ENCODE measurements at regions not wholly inside any gene's neighbourhood (a gene's known extent, or its start where the extent isn't known, plus 50 kb on each side); places are given as distances from the start of the nearest gene placed in this dataset.

DNA sequence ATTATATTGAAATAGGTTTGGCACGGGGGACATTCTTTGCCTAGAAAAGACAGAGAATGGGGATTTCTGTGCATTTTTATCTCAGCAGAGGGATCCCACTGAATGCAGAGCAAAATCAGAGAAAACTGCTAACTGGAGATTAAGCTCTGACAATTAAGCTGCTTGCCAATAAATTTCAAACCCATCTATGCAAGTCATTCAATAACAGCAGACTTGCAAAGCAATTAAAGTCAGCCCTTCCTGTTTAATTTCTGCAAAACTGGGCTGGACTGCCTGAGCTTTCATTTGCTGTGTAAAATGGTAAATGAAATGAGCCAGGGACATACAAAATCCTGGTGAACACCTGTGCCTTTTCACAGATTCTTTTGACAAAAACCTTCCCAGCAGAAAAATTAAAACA lies 1273.9 kb upstream of the CNTN5 start:
- TF ChIP-seq, protein P1, sequence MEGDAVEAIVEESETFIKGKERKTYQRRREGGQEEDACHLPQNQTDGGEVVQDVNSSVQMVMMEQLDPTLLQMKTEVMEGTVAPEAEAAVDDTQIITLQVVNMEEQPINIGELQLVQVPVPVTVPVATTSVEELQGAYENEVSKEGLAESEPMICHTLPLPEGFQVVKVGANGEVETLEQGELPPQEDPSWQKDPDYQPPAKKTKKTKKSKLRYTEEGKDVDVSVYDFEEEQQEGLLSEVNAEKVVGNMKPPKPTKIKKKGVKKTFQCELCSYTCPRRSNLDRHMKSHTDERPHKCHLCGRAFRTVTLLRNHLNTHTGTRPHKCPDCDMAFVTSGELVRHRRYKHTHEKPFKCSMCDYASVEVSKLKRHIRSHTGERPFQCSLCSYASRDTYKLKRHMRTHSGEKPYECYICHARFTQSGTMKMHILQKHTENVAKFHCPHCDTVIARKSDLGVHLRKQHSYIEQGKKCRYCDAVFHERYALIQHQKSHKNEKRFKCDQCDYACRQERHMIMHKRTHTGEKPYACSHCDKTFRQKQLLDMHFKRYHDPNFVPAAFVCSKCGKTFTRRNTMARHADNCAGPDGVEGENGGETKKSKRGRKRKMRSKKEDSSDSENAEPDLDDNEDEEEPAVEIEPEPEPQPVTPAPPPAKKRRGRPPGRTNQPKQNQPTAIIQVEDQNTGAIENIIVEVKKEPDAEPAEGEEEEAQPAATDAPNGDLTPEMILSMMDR (IDR thresholded peaks at IDR 0.05) = no peak
- TF ChIP-seq POLR2A (IDR thresholded peaks at IDR 0.05) = no peak

All from sigmoid colon (tissue), 3 donors.